Adipocyte (in vitro differentiated cells): ENCODE measurements at regions not wholly inside any gene's neighbourhood (a gene's known extent, or its start where the extent isn't known, plus 50 kb on each side); places are given as distances from the start of the nearest gene placed in this dataset.

ENCODE experiments used
- DNase-seq: peaks from one replicate; pipeline ENCODE4 v3.0.0-alpha.2; 2015; ENCODE audit warnings: low read depth
- H3K27me3 ChIP-seq: replicated peaks from 2 replicates; pipeline ENCODE4 v1.7.0; 2013; ENCODE audit warnings: mild to moderate bottlenecking, low read length, moderate library complexity; ENCODE audit not compliant: control insufficient read depth, insufficient read depth
- H3K36me3 ChIP-seq: 2 replicates; pipeline ENCODE4 v1.7.0; 2013; ENCODE audit warnings: low read length, mild to moderate bottlenecking, moderate library complexity; ENCODE audit not compliant: control insufficient read depth, insufficient read depth, severe bottlenecking
- H3K4me1 ChIP-seq: 2 replicates; pipeline ENCODE4 v1.7.0; 2013; ENCODE audit warnings: mild to moderate bottlenecking, low read length, moderate library complexity; ENCODE audit not compliant: control insufficient read depth, insufficient read depth
- H3K4me3 ChIP-seq: 2 replicates; pipeline ENCODE4 v1.7.0; 2013; ENCODE audit warnings: mild to moderate bottlenecking, low read length, moderate library complexity
- H3K9ac ChIP-seq: 2 replicates; pipeline ENCODE4 v1.7.0; 2013; ENCODE audit warnings: mild to moderate bottlenecking, low read length, moderate library complexity
- H3K9me3 ChIP-seq: 2 replicates; pipeline ENCODE4 v1.7.0; 2013; ENCODE audit warnings: mild to moderate bottlenecking, low read length, moderate library complexity; ENCODE audit not compliant: control insufficient read depth

GRCh38 chr2:59585655-59586054, 967.8 kb downstream of the BCL11A start:
- Histone ChIP-seq H3K27me3 (no peaks in the 10 kb centered on the region), H3K4me1 (no peaks in the 10 kb centered on the region), H3K4me3 (no peak overlapping the region), H3K9ac (no peak overlapping the region), H3K9me3 (no peaks in the 10 kb centered on the region), H3K36me3 (no peaks in the 10 kb centered on the region)
- no peak for DNase-seq

- DNase-seq = no peak
These were observed 968.5 kb downstream of the BCL11A start for GRCh38 chr2:59584958-59585357.

GRCh38 chr2:59583173-59583765, 970.2 kb downstream of the BCL11A start:
- DNase-seq = no peak
- Histone ChIP-seq H3K9me3 (no peaks in the 10 kb centered on the region), H3K36me3 (no peaks in the 10 kb centered on the region), H3K4me3 (no peak overlapping the region), H3K4me1 (no peaks in the 10 kb centered on the region), H3K9ac (no peak overlapping the region), H3K27me3 (no peaks in the 10 kb centered on the region)

More at GRCh38 chr2:59584958-59585357, 968.5 kb downstream of the BCL11A start:
- H3K36me3 ChIP-seq = no peaks in the 10 kb centered on the region
- no peaks in the 10 kb centered on the region for H3K27me3 ChIP-seq
- H3K4me3 ChIP-seq = no peak overlapping the region
- H3K4me1 ChIP-seq = no peaks in the 10 kb centered on the region
- H3K9me3 ChIP-seq = no peaks in the 10 kb centered on the region
- no peak overlapping the region for H3K9ac ChIP-seq

- no peak for DNase-seq
- H3K4me1 ChIP-seq = no peaks in the 10 kb centered on the region
- no peak overlapping the region for H3K4me3 ChIP-seq
- no peaks in the 10 kb centered on the region for H3K9me3 ChIP-seq
- H3K36me3 ChIP-seq = no peaks in the 10 kb centered on the region
- H3K9ac ChIP-seq = no peak overlapping the region
- H3K27me3 ChIP-seq = no peaks in the 10 kb centered on the region
These were observed 975.1 kb downstream of the BCL11A start for GRCh38 chr2:59578349-59578748.

- Histone ChIP-seq H3K36me3 (no peaks in the 10 kb centered on the region), H3K4me1 (no peaks in the 10 kb centered on the region), H3K27me3 (no peaks in the 10 kb centered on the region), H3K9ac (no peak overlapping the region), H3K9me3 (no peaks in the 10 kb centered on the region), H3K4me3 (no peak overlapping the region)
- no peak for DNase-seq
These were observed 978.3 kb downstream of the BCL11A start for GRCh38 chr2:59575191-59575590.

- H3K27me3 ChIP-seq = no peaks in the 10 kb centered on the region
- H3K4me1 ChIP-seq = no peaks in the 10 kb centered on the region
- H3K36me3 ChIP-seq = no peaks in the 10 kb centered on the region
- no peak for DNase-seq
- H3K9me3 ChIP-seq = no peaks in the 10 kb centered on the region
- H3K9ac ChIP-seq = no peak overlapping the region
- no peak overlapping the region for H3K4me3 ChIP-seq
These were observed 981.2 kb downstream of the BCL11A start for GRCh38 chr2:59572227-59572626.

- no peak for DNase-seq
- Histone ChIP-seq H3K4me3 (no peak overlapping the region), H3K27me3 (no peaks in the 10 kb centered on the region)
These were observed 982.6 kb downstream of the BCL11A start for GRCh38 chr2:59570818-59571217.

GRCh38 chr2:59569124-59569523, 984.3 kb downstream of the BCL11A start:
- H3K36me3 ChIP-seq = no peaks in the 10 kb centered on the region
- no peaks in the 10 kb centered on the region for H3K27me3 ChIP-seq
- no peak for DNase-seq
- H3K9me3 ChIP-seq = no peaks in the 10 kb centered on the region
- H3K9ac ChIP-seq = no peak overlapping the region
- no peak overlapping the region for H3K4me3 ChIP-seq
- no peaks in the 10 kb centered on the region for H3K4me1 ChIP-seq

More at GRCh38 chr2:59570818-59571217, 982.6 kb downstream of the BCL11A start:
- Histone ChIP-seq H3K9ac (no peak overlapping the region), H3K4me1 (no peaks in the 10 kb centered on the region), H3K36me3 (no peaks in the 10 kb centered on the region), H3K9me3 (no peaks in the 10 kb centered on the region)

- no peaks in the 10 kb centered on the region for H3K9me3 ChIP-seq
- no peak for DNase-seq
- H3K9ac ChIP-seq = no peak overlapping the region
- H3K27me3 ChIP-seq = no peaks in the 10 kb centered on the region
- no peaks in the 10 kb centered on the region for H3K36me3 ChIP-seq
- H3K4me1 ChIP-seq = no peaks in the 10 kb centered on the region
- H3K4me3 ChIP-seq = no peak overlapping the region
These were observed 985.0 kb downstream of the BCL11A start for GRCh38 chr2:59568461-59568860.

- Histone ChIP-seq H3K36me3 (no peaks in the 10 kb centered on the region), H3K27me3 (no peaks in the 10 kb centered on the region), H3K9ac (no peak overlapping the region), H3K9me3 (no peaks in the 10 kb centered on the region), H3K4me1 (no peaks in the 10 kb centered on the region), H3K4me3 (no peak overlapping the region)
- no peak for DNase-seq
These were observed 986.3 kb downstream of the BCL11A start for GRCh38 chr2:59567151-59567550.

- DNase-seq = no peak
- no peaks in the 10 kb centered on the region for H3K9me3 ChIP-seq
- no peaks in the 10 kb centered on the region for H3K4me1 ChIP-seq
- no peak overlapping the region for H3K4me3 ChIP-seq
- no peak overlapping the region for H3K9ac ChIP-seq
- no peaks in the 10 kb centered on the region for H3K36me3 ChIP-seq
- H3K27me3 ChIP-seq = no peaks in the 10 kb centered on the region
These were observed 986.7 kb downstream of the BCL11A start for GRCh38 chr2:59566739-59567138.

- Histone ChIP-seq H3K9ac (no peak overlapping the region), H3K36me3 (no peaks in the 10 kb centered on the region), H3K27me3 (no peaks in the 10 kb centered on the region), H3K4me1 (no peaks in the 10 kb centered on the region), H3K9me3 (no peaks in the 10 kb centered on the region), H3K4me3 (no peak overlapping the region)
- DNase-seq = no peak
These were observed 992.2 kb downstream of the BCL11A start for GRCh38 chr2:59561281-59561680.
